WTC11 (cell line): ENCODE measurements at regions not wholly inside any gene's neighbourhood (a gene's known extent, or its start where the extent isn't known, plus 50 kb on each side); places are given as distances from the start of the nearest gene placed in this dataset.
A peak's percentile ranks its signal among the peaks of the same experiment; 100 is the strongest.

Source experiments
- ATAC-seq: fragments of 200-7000 bp; cut with Tn5 transposase; 2 replicates; pipeline ENCODE4 v1.10.0; 2021; ENCODE audit warnings: mild to moderate bottlenecking, moderate library complexity
- CTCF ChIA-PET: fragments of 300-600 bp; sonication (Branson Sonifier 250); formaldehyde crosslinking; loops from one replicate; lab custom pipeline; 2021; ENCODE audit warnings: antibody characterized with exemption; lab: Charles Lee
- POLR2A ChIA-PET: fragments of 350-600 bp; sonication (Branson Sonifier 250); formaldehyde crosslinking; loops from one replicate; lab custom pipeline; 2021; ENCODE audit warnings: antibody characterized with exemption; lab: Charles Lee
- DNase-seq: peaks from one replicate; pipeline ENCODE4 v3.0.0; 2021; ENCODE audit warnings: low spot score
- H3K27ac Mint-ChIP-seq: 2 replicates; pipeline ENCODE4 v1.8.0; 2021; ENCODE audit warnings: mixed read lengths
- H3K27me3 Mint-ChIP-seq: 2 replicates; pipeline ENCODE4 v1.8.0; 2021; ENCODE audit warnings: low read depth, mild to moderate bottlenecking, moderate library complexity, mixed read lengths
- H3K36me3 Mint-ChIP-seq: 2 replicates; pipeline ENCODE4 v1.8.0; 2021; ENCODE audit warnings: mixed read lengths
- H3K4me1 Mint-ChIP-seq: 2 replicates; pipeline ENCODE4 v1.8.0; 2022; ENCODE audit warnings: mixed read lengths
- H3K4me3 Mint-ChIP-seq: 2 replicates; pipeline ENCODE4 v1.8.0; 2021; ENCODE audit warnings: mild to moderate bottlenecking, moderate library complexity, mixed read lengths
- H3K9me3 Mint-ChIP-seq: 2 replicates; pipeline ENCODE4 v1.8.0; 2021; ENCODE audit warnings: mixed read lengths
- ELF4 ChIP-seq: sonication (generic); formaldehyde crosslinking; IDR thresholded peaks from 2 replicates; pipeline ENCODE4 v1.8.1; 2022; ENCODE audit warnings: low read depth, mild to moderate bottlenecking, moderate library complexity, missing genetic modification reagents
- EMX1 ChIP-seq: fragments of 250-450 bp; sonication (Bioruptor Pico); IDR thresholded peaks from 2 replicates; pipeline ENCODE4 v1.8.0; 2021; ENCODE audit warnings: mild to moderate bottlenecking
- ETV6 ChIP-seq: sonication (generic); formaldehyde crosslinking; IDR thresholded peaks from 2 replicates; pipeline ENCODE4 v1.8.1; 2022; ENCODE audit warnings: mild to moderate bottlenecking, missing genetic modification reagents
- FOXJ3 ChIP-seq: sonication (generic); formaldehyde crosslinking; IDR thresholded peaks from 2 replicates; pipeline ENCODE4 v1.9.0; 2021; ENCODE audit warnings: missing genetic modification reagents, mild to moderate bottlenecking, borderline replicate concordance
- GABPB1 ChIP-seq: sonication (generic); formaldehyde crosslinking; IDR thresholded peaks from 2 replicates; pipeline ENCODE4 v1.8.1; 2023; ENCODE audit warnings: mild to moderate bottlenecking, missing genetic modification reagents
- HMGA2 ChIP-seq: fragments of 250-450 bp; sonication (Bioruptor Pico); IDR thresholded peaks from 2 replicates; pipeline ENCODE4 v1.4.0; 2021; ENCODE audit warnings: mild to moderate bottlenecking, moderate library complexity
- NFE2L1 ChIP-seq: sonication (generic); formaldehyde crosslinking; IDR thresholded peaks from 2 replicates; pipeline ENCODE4 v1.8.1; 2023; ENCODE audit warnings: missing genetic modification reagents
- NFYB ChIP-seq: sonication (generic); formaldehyde crosslinking; conservative IDR thresholded peaks from 2 replicates; pipeline ENCODE4 v1.8.0; 2022; ENCODE audit warnings: low read depth, missing genetic modification reagents
- NR2C2 ChIP-seq: sonication (generic); formaldehyde crosslinking; IDR thresholded peaks from 2 replicates; pipeline ENCODE4 v1.8.0; 2022; ENCODE audit warnings: mild to moderate bottlenecking, missing genetic modification reagents
- PRRX2 ChIP-seq: fragments of 250-450 bp; sonication (Bioruptor Pico); IDR thresholded peaks from 2 replicates; pipeline ENCODE4 v1.8.0; 2021; ENCODE audit warnings: mild to moderate bottlenecking
- SMAD3 ChIP-seq: sonication (generic); formaldehyde crosslinking; IDR thresholded peaks from 2 replicates; pipeline ENCODE4 v1.8.0; 2022; ENCODE audit warnings: missing genetic modification reagents, mild to moderate bottlenecking, borderline replicate concordance
- SMAD4 ChIP-seq: sonication (generic); formaldehyde crosslinking; IDR thresholded peaks from 2 replicates; pipeline ENCODE4 v1.8.0; 2022; ENCODE audit warnings: mild to moderate bottlenecking, missing genetic modification reagents
- ZNF232 ChIP-seq: sonication (generic); formaldehyde crosslinking; IDR thresholded peaks from 2 replicates; pipeline ENCODE4 v1.8.0; 2022; ENCODE audit warnings: mild to moderate bottlenecking, missing genetic modification reagents
- ZNF263 ChIP-seq: sonication (generic); formaldehyde crosslinking; IDR thresholded peaks from 2 replicates; pipeline ENCODE4 v1.8.1; 2022; ENCODE audit warnings: low read depth, mild to moderate bottlenecking, moderate library complexity, missing genetic modification reagents
- ZNF396 ChIP-seq: fragments of 250-450 bp; sonication (Bioruptor Pico); IDR thresholded peaks from 2 replicates; pipeline ENCODE4 v1.8.0; 2021; ENCODE audit warnings: mild to moderate bottlenecking, moderate library complexity, borderline replicate concordance
- TF ChIP-seq, protein P1 (sequence below): sonication (generic); formaldehyde crosslinking; IDR thresholded peaks from 2 replicates; pipeline ENCODE4 v1.8.1; 2023; ENCODE audit warnings: mild to moderate bottlenecking, missing genetic modification reagents, moderate library complexity
- TF ChIP-seq, protein P2 (sequence below): fragments of 250-450 bp; sonication (Bioruptor Pico); IDR thresholded peaks from 2 replicates; pipeline ENCODE4 v1.9.0; 2021; ENCODE audit warnings: mild to moderate bottlenecking, borderline replicate concordance
- TF ChIP-seq, protein P3 (sequence below): sonication (generic); formaldehyde crosslinking; IDR thresholded peaks from 2 replicates; pipeline ENCODE4 v1.8.1; 2023; ENCODE audit warnings: mild to moderate bottlenecking, missing genetic modification reagents
- TF ChIP-seq, protein P4 (sequence below): sonication (generic); formaldehyde crosslinking; IDR thresholded peaks from 2 replicates; pipeline ENCODE4 v1.8.0; 2022; ENCODE audit warnings: mild to moderate bottlenecking, missing genetic modification reagents
- TF ChIP-seq, protein P5 (sequence below): fragments of 200-600 bp; IDR thresholded peaks from 2 replicates; pipeline ENCODE4 v1.8.0; 2022; ENCODE audit warnings: antibody characterized with exemption
- TF ChIP-seq, protein P6 (sequence below): sonication (generic); formaldehyde crosslinking; IDR thresholded peaks from 2 replicates; pipeline ENCODE4 v1.8.0; 2022; ENCODE audit warnings: mild to moderate bottlenecking, missing genetic modification reagents

DNA sequence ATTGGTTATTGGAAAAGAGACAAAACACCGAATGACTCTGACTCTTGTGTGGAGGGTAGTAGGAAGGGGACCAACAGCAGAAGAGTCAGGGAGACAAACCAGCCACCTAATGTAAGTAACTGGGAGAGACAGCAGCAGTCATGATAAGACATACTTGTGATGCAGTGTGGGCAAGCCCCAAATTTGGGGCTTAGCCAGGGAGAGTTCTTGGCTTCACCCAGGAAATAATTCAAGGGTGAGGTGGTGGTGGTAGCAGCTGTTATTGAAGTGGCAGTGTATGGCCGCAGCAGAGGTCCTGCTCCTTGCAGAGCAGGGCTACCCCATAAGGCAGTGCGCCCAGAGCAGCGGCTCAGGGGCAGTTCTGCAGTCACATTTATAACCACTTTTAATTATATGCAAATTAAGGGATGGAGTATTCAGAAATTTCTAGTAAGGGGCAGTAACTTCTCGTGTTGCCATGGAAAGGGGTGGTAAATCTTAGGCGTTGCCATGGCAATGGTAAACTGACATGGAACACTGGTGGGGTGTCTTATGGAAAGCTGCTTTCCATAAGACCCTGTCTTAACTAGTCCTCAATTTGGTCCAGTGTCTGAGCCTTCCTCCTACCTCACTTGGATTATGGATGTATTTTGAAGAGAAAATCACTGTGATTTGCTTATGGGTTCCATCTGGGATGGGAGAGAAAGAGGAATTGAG lies 317.1 kb downstream of the PHKB start:
- DNase-seq (no peak), ATAC-seq (no peak)
- peaks cover 7% of the 10 kb centered on the region for H3K36me3 Mint-ChIP-seq
- peaks cover 31% of the 10 kb centered on the region for H3K4me1 Mint-ChIP-seq
- ChIA-PET POLR2A (no interaction called here), CTCF (no interaction called here)
- peaks cover 54% of the 10 kb centered on the region for H3K9me3 Mint-ChIP-seq
- H3K27me3 Mint-ChIP-seq: no peaks in the 10 kb centered on the region; the same call in 1 of the 2 replicates
- no peak overlapping the region for H3K27ac Mint-ChIP-seq
- TF ChIP-seq EMX1 (CRISPR knock-in tag) (no peak), PRRX2 (CRISPR knock-in tag) (no peak)
- TF ChIP-seq, all 79 proteins: peak for 0
- H3K4me3 Mint-ChIP-seq: no peak overlapping the region

DNA sequence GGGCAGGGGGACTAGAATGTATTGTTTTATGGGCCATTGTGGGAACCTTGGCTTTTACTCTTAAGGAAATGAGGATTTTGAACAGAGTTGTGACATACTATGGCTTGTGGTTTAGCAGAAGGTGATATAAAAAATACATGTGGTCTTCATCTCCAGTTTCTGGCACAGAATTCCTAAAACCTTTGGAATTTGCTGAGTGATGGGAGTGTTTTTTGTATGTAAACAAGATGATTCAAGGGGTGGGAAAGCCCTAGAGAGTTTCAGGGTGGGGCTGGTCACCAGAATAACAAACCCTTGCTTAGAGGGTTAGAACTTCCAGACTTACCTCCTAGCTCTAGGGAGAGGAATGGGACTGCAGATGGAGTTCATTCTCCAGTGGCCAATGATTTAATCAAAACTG lies 316.1 kb downstream of the PHKB start:
- no peak overlapping the region for H3K4me3 Mint-ChIP-seq
- peaks cover 7% of the 10 kb centered on the region for H3K36me3 Mint-ChIP-seq
- no peak overlapping the region for H3K27ac Mint-ChIP-seq
- ChIA-PET POLR2A (no interaction called here), CTCF (no interaction called here)
- ATAC-seq (no peak), DNase-seq (no peak)
- peaks cover 31% of the 10 kb centered on the region for H3K4me1 Mint-ChIP-seq
- no peaks in the 10 kb centered on the region; the same call in 1 of the 2 replicates for H3K27me3 Mint-ChIP-seq
- TF ChIP-seq, protein P1, sequence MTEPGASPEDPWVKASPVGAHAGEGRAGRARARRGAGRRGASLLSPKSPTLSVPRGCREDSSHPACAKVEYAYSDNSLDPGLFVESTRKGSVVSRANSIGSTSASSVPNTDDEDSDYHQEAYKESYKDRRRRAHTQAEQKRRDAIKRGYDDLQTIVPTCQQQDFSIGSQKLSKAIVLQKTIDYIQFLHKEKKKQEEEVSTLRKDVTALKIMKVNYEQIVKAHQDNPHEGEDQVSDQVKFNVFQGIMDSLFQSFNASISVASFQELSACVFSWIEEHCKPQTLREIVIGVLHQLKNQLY (CRISPR knock-in tag): no peak
- TF ChIP-seq, protein P2, sequence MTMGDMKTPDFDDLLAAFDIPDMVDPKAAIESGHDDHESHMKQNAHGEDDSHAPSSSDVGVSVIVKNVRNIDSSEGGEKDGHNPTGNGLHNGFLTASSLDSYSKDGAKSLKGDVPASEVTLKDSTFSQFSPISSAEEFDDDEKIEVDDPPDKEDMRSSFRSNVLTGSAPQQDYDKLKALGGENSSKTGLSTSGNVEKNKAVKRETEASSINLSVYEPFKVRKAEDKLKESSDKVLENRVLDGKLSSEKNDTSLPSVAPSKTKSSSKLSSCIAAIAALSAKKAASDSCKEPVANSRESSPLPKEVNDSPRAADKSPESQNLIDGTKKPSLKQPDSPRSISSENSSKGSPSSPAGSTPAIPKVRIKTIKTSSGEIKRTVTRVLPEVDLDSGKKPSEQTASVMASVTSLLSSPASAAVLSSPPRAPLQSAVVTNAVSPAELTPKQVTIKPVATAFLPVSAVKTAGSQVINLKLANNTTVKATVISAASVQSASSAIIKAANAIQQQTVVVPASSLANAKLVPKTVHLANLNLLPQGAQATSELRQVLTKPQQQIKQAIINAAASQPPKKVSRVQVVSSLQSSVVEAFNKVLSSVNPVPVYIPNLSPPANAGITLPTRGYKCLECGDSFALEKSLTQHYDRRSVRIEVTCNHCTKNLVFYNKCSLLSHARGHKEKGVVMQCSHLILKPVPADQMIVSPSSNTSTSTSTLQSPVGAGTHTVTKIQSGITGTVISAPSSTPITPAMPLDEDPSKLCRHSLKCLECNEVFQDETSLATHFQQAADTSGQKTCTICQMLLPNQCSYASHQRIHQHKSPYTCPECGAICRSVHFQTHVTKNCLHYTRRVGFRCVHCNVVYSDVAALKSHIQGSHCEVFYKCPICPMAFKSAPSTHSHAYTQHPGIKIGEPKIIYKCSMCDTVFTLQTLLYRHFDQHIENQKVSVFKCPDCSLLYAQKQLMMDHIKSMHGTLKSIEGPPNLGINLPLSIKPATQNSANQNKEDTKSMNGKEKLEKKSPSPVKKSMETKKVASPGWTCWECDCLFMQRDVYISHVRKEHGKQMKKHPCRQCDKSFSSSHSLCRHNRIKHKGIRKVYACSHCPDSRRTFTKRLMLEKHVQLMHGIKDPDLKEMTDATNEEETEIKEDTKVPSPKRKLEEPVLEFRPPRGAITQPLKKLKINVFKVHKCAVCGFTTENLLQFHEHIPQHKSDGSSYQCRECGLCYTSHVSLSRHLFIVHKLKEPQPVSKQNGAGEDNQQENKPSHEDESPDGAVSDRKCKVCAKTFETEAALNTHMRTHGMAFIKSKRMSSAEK (CRISPR knock-in tag): no peak
- TF ChIP-seq ELF4 (CRISPR knock-in tag) (no peak), NR2C2 (CRISPR knock-in tag) (no peak), NFE2L1 (CRISPR knock-in tag) (no peak), FOXJ3 (CRISPR knock-in tag) (no peak)
- TF ChIP-seq, protein P3, sequence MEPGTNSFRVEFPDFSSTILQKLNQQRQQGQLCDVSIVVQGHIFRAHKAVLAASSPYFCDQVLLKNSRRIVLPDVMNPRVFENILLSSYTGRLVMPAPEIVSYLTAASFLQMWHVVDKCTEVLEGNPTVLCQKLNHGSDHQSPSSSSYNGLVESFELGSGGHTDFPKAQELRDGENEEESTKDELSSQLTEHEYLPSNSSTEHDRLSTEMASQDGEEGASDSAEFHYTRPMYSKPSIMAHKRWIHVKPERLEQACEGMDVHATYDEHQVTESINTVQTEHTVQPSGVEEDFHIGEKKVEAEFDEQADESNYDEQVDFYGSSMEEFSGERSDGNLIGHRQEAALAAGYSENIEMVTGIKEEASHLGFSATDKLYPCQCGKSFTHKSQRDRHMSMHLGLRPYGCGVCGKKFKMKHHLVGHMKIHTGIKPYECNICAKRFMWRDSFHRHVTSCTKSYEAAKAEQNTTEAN (CRISPR knock-in tag): no peak
- TF ChIP-seq, protein P4, sequence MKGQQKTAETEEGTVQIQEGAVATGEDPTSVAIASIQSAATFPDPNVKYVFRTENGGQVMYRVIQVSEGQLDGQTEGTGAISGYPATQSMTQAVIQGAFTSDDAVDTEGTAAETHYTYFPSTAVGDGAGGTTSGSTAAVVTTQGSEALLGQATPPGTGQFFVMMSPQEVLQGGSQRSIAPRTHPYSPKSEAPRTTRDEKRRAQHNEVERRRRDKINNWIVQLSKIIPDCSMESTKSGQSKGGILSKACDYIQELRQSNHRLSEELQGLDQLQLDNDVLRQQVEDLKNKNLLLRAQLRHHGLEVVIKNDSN (CRISPR knock-in tag): no peak
- TF ChIP-seq, protein P5, sequence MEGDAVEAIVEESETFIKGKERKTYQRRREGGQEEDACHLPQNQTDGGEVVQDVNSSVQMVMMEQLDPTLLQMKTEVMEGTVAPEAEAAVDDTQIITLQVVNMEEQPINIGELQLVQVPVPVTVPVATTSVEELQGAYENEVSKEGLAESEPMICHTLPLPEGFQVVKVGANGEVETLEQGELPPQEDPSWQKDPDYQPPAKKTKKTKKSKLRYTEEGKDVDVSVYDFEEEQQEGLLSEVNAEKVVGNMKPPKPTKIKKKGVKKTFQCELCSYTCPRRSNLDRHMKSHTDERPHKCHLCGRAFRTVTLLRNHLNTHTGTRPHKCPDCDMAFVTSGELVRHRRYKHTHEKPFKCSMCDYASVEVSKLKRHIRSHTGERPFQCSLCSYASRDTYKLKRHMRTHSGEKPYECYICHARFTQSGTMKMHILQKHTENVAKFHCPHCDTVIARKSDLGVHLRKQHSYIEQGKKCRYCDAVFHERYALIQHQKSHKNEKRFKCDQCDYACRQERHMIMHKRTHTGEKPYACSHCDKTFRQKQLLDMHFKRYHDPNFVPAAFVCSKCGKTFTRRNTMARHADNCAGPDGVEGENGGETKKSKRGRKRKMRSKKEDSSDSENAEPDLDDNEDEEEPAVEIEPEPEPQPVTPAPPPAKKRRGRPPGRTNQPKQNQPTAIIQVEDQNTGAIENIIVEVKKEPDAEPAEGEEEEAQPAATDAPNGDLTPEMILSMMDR: no peak
- peaks cover 58% of the 10 kb centered on the region for H3K9me3 Mint-ChIP-seq

DNA sequence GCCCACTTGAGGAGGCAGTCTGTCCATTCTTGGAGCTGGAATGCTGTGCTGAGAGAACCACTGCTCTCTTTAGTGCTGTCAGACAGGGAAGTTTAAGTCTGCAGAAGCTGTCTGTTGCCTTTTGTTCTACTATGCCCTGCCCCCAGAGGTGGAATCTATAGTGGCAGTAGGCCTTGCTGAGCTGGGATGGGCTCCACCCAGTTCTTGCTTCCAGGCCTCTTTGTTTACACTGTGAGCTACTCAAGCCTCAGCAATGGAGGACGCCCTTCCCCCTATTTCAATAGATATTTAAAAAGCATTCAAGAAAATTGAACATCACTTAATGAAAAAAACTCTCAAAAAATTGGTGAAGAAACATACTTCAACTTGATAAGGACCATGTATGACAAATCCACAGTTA lies 313.5 kb downstream of the PHKB start:
- H3K27ac Mint-ChIP-seq: no peak overlapping the region
- H3K4me3 Mint-ChIP-seq: no peak overlapping the region
- CTCF ChIA-PET: interaction anchor here (0.9 to 1.5 kb wide), 5 partner anchors 9 to 632 kb away, joined by 3 read pairs; no protein-coding TSS in a partner anchor
- DNase-seq (peak; percentile 52), ATAC-seq (no peak)
- H3K36me3 Mint-ChIP-seq: peaks cover 7% of the 10 kb centered on the region
- H3K9me3 Mint-ChIP-seq: peaks cover 57% of the 10 kb centered on the region
- POLR2A ChIA-PET: no interaction called here
- peaks cover 14% of the 10 kb centered on the region for H3K4me1 Mint-ChIP-seq
- no peaks in the 10 kb centered on the region; the same call in 1 of the 2 replicates for H3K27me3 Mint-ChIP-seq
- no peak for TF ChIP-seq SMAD4 (CRISPR knock-in tag)
- TF ChIP-seq GABPB1 (CRISPR knock-in tag): no peak
- TF ChIP-seq ZNF263 (CRISPR knock-in tag): no peak
- TF ChIP-seq ZNF396 (CRISPR knock-in tag): no peak
- no peak for TF ChIP-seq ETV6 (CRISPR knock-in tag)
- TF ChIP-seq, protein P6, sequence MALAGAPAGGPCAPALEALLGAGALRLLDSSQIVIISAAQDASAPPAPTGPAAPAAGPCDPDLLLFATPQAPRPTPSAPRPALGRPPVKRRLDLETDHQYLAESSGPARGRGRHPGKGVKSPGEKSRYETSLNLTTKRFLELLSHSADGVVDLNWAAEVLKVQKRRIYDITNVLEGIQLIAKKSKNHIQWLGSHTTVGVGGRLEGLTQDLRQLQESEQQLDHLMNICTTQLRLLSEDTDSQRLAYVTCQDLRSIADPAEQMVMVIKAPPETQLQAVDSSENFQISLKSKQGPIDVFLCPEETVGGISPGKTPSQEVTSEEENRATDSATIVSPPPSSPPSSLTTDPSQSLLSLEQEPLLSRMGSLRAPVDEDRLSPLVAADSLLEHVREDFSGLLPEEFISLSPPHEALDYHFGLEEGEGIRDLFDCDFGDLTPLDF (CRISPR knock-in tag): no peak
- no peak for TF ChIP-seq SMAD3
- TF ChIP-seq NFYB (CRISPR knock-in tag): no peak
- no peak for TF ChIP-seq ZNF232 (CRISPR knock-in tag)
- TF ChIP-seq HMGA2 (CRISPR knock-in tag): no peak
